ENCODE measurements at regions not wholly inside any gene's neighbourhood (a gene's known extent, or its start where the extent isn't known, plus 50 kb on each side); places are given as distances from the start of the nearest gene placed in this dataset.

DNA sequence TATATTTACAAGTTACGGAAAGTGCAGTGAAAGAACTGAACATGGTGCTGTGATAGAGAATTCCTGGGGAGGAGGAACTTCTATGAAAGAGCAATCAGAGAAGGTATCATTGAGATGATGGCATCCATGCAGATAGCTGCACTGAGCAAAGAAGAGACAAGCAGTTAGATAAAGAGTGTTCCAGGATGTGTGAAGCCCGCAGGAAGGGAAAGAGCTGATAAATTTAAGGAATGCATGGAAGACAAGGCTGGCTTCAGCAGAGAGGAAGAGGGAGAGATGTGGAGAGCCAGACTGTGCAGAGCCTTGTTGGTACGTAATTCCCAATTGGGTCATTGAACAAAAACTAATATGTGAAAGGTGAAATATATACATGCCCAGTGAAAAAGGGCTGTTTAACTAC is 538.9 kb downstream of the INHBA start:
- peak overlapping the region in 1 of 21 experiments; percentile 15 for H3K27ac ChIP-seq
- H3K4me3 ChIP-seq: no peak overlapping the region

DNA sequence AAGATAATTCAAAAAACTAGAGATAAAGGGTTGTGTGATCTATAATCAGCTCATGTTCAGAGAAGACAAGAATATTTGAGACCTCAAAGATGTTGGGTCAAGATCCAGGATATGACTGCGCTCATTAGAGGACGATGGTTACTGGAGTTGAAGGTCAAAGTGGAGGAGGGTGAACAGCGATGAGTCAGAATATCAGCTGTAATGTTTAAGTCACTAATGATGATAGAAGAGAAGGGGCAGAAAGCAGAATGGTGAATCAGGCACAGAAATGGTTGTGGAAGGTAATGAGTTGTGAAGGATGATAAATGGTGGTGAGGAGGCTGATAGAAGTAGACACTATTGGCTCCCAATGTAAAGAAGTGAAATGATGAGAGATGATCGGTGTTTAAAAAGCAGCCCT is 540.3 kb downstream of the INHBA start:
- Histone ChIP-seq H3K27ac (no peak overlapping the region), H3K4me3 (no peak overlapping the region)

DNA sequence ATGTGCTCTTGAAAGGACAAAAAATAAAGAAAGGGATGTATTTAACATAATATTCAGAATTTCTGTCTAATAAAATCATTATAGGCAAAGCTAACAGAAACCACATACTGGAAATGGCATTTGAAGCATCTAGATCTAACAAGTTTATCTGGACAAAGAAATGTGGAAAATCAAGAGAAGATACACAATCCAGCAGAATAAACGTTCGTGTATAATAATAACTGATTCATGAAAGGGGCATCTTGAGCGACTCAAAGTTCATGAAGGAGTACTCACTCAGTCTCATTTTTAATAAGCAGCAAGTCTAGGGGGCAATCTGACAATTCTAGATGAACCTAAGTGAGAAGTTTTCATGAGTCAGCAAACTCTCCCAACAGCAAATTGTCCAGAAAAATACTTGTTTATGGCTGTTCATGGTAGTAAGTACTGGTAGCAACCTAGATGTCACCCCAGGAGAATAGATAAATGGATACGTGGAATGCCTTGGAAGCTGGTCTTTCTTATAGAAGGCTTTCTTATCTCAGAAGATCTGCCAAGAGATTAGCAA is 541.8 kb downstream of the INHBA start:
- H3K4me3 ChIP-seq: no peak overlapping the region

GRCh38 chr7:41156268-41156667 is 546.6 kb downstream of the INHBA start:
- Histone ChIP-seq H3K27ac (no peak overlapping the region), H3K4me3 (no peak overlapping the region)

More for the DNA sequence above, 541.8 kb downstream of the INHBA start:
- no peak overlapping the region for H3K27ac ChIP-seq

GRCh38 chr7:41153268-41153667 is 549.6 kb downstream of the INHBA start:
- H3K4me3 ChIP-seq: no peak overlapping the region
- H3K27ac ChIP-seq: no peak overlapping the region

DNA sequence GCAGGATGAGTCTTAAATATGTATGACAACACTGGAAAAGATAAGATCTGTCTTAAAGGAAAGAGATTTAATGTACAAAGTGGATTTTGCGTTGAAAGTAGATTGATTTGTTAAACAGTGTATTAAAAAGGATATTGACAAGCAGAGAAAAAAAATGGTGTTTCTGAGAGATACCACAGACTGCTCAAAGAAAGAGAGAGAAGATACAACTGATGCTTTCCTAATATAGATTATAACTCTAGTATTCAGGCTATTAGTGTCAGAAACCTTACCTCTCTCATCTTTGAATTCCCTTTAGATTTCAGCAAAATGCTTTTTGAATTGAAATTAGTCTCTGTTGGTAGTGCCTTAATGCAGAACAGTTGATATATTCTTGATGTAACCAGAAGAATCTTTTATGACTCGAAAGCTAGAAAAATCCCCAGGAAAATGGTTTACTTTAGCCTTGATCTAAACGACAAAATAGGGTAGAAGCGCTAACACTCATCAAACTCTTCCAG is 550.7 kb downstream of the INHBA start:
- Histone ChIP-seq H3K27ac (no peak overlapping the region), H3K4me3 (no peak overlapping the region)

DNA sequence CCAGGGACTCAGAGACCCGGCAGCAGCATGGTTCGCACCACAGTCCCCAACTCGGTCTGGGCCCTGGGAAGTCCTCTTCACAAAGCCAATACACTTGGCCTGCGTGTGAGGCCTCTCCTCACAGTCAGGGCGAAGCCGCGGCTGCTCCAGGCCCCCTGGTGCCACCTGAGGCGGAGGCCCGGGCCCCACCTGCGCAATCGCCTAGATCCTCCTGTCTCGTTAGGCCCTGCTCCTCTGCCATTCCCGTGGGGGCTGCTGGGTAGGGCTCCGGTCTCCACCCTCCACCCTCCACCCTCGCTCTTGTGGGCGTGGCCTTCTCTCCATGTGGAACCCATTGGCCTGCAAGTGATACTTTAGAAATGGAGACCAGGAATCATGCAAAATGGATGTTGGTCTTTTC is 553.3 kb downstream of the INHBA start:
- H3K4me3 ChIP-seq: no peak overlapping the region
- H3K27ac ChIP-seq: peak overlapping the region in 4 of 21 experiments; percentile 0 to 23 (median 18)

GRCh38 chr7:41148521-41148951 is 554.4 kb downstream of the INHBA start:
- peak overlapping the region in 11 of 21 experiments; percentile 25 to 60 (median 46) for H3K27ac ChIP-seq

DNA sequence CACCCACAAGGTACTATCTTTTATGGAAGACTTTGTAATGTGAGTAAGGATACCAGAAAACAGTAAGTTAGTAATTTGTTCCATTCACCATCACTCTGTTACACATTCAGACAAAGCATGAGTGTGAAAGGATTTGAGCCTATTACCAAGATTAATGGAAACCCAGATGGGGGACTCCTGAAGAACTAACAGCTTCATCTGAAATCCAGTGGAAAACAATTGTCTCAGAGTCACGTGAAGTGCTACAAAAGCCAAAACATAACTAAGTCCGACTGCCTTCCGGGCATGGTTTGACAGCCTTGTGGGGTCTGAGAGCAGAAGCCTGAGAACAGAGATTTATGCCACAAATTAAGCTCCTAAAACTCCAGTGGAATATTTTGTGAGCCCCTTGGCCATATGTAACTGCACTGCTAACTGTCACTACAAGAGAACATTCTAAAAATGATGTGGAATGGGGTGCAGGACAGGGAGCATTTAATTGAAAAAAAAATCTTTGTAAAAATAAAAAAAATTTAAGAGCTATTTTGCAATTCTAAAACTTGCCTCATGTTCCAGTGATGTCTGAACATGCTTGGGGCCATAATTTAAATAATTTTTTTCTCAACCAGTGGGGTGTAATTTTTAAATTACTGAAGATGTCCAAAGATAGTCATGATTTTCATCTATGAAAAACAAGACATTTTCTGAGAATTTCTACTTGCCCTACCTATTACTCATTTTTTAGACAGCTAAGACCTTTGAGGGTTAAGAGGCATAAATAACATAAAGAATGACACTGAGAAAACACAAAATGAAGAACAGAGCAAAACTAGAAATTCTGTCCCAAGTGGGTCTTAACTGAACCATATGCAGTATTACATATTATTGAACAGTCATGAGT is 555.0 kb downstream of the INHBA start:
- H3K27ac ChIP-seq: peak overlapping the region in 12 of 21 experiments; percentile 16 to 60 (median 44)
- no peak overlapping the region for H3K4me3 ChIP-seq

More at GRCh38 chr7:41148521-41148951, 554.4 kb downstream of the INHBA start:
- no peak overlapping the region for H3K4me3 ChIP-seq

DNA sequence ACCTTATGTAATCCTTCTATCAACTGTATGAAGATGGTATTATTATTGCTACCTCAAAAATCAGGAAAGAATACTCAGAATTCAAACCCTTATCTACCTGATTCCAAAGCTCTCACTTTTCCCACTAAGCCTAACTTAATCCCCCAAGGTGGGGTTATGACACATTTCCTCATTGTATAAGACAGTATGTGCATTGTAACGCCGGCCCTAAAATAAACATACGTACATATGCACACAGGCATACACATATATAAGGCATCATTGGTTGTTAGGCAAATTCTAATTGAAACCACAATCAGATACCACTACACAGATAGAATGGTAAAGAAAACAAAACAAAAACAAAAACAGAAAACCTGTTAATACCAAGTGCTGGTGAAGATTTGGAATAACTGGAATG is 556.5 kb downstream of the INHBA start:
- Histone ChIP-seq H3K27ac (no peak overlapping the region), H3K4me3 (no peak overlapping the region)

GRCh38 chr7:41145656-41146055 is 557.2 kb downstream of the INHBA start:
- Histone ChIP-seq H3K4me3 (no peak overlapping the region), H3K27ac (no peak overlapping the region)

DNA sequence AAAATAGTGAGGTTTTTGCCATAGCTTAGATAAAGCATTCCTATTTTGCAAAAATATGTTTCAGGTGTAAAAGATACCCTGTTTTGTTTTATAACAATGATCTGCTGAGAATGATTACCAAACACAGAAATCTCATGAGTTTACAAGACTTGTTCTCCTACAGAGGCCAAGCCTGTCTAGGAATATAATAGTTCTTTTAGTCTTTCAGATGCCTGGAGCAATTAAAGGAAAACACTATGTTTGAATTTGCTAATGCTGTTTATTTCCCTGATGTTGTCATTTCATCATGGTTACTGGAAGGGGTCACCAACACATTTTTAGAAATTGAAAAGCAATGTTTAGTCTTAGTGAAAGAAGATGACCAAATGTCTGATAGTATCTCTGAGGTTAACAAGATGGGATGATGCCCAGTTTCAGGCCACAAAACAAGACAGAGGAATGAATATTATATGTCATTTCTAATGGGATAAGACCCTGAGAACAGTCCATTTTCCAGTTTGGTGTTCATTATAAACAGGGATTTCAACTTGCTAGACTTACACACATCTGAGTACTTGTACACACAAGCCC is 559.9 kb downstream of the INHBA start:
- no peak overlapping the region for H3K4me3 ChIP-seq
- H3K27ac ChIP-seq: peak overlapping the region in 1 of 21 experiments; percentile 33

GRCh38 chr7:41139789-41140188 is 563.1 kb downstream of the INHBA start:
- no peak overlapping the region for H3K27ac ChIP-seq
- no peak overlapping the region for H3K4me3 ChIP-seq

DNA sequence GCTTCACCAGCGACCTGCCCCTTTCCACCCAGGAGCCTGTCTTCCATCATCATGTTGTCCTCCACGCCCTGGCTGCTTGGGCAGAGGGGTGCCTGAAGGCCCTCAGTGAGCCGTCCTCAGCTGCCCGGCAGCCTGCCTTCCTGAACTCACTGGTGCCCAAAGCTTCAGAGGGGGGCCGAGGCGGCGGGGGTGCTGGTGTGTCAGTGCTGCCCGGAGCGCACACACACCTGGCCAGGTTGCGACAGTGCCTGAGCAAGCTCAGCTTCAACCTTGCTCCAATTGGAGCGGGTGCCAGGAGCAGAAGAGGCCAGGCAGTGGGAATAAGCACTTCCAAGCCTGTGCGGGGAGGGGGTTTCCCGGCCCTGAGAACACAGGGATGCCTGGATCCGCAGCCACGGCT is 566.3 kb downstream of the INHBA start:
- H3K4me3 ChIP-seq: no peak overlapping the region
- no peak overlapping the region for H3K27ac ChIP-seq

DNA sequence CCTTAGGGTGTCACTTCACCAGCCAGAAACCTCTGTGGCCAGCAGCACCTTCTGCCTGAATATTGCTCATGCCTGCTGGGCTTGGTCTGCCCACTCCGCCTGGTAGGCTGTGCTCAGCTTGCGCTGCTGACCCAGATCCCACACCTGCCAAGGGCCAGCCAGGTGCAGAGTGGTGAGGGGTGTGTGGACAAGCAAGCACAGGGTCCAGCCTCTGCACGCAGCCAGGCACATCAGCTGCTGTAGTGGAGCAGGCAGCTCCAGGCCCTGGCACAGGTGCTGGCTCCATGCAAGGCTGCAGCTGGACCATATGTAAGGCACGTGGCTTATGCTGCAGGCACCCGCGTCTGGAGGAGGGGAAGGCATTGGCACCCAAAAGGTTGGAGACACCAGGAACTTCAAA is 567.4 kb downstream of the INHBA start:
- no peak overlapping the region for H3K27ac ChIP-seq
- H3K4me3 ChIP-seq: no peak overlapping the region

GRCh38 chr7:41134300-41135255 is 568.3 kb downstream of the INHBA start:
- Histone ChIP-seq H3K27ac (no peak overlapping the region), H3K4me3 (no peak overlapping the region)

- Histone ChIP-seq H3K27ac (peak overlapping the region in 1 of 21 experiments; percentile 1), H3K4me3 (no peak overlapping the region)
These were observed 569.1 kb downstream of the INHBA start for GRCh38 chr7:41133690-41134299.

- no peak overlapping the region for H3K27ac ChIP-seq
- H3K4me3 ChIP-seq: no peak overlapping the region
These were observed 570.9 kb downstream of the INHBA start for GRCh38 chr7:41131956-41132355.

DNA sequence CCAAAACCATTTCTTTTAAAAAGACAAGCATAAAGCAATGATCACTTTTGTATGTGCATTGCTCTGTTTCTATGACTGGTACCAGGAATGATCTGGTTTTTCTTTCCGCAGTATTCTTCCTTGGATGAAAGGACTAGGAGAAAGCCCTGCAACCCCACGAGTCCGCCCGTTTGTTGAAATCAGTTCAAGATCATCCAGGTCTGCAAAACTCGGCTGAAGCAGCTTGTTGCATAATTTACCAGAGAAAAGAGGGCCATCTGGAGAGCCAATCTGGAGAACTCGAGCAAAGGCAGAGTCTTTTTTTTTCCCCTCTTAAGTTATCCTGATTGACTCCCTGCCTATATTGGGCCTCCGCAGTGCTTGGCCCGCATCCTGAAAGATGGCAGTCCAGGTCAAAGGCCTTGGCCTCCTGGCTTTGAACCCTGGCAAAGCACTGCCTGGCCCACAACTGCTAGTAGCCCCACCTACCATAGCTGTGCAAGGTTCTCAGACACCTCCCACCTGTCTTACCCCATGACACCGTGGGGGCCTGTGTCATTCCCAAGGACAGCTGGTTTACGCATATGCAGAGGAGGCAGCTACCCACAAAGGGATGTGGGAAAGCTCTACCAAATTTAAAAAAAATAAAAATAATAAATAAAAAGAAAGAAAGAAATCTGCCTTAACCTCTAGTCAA is 572.2 kb downstream of the INHBA start:
- Histone ChIP-seq H3K27ac (no peak overlapping the region), H3K4me3 (no peak overlapping the region)
